GM19397 (cell line): ENCODE measurements at regions not wholly inside any gene's neighbourhood (a gene's known extent, or its start where the extent isn't known, plus 50 kb on each side); places are given as distances from the start of the nearest gene placed in this dataset.
"Not testable (repeated sequence)": the region's sequence is repeated elsewhere in the genome, so short reads cannot be mapped to it uniquely, and the experiment has no call there.

Experiments
- ATAC-seq: cut with Tn5 transposase; IDR thresholded peaks from one replicate; pipeline ENCODE4 v1.9.1; 2021; ENCODE audit warnings: mild to moderate bottlenecking, moderate library complexity; ENCODE audit not compliant: unreplicated experiment

GRCh38 chrX:5314148-5314547, 914.5 kb downstream of the NLGN4X start:
- ATAC-seq: no peak

- ATAC-seq: no peak
These were observed 921.3 kb downstream of the NLGN4X start for GRCh38 chrX:5307416-5307815.

GRCh38 chrX:5306654-5307121, 922.0 kb downstream of the NLGN4X start:
- ATAC-seq: no peak

- no peak for ATAC-seq
These were observed 923.2 kb downstream of the NLGN4X start for GRCh38 chrX:5305452-5305851.

- ATAC-seq: no peak
These were observed 933.7 kb downstream of the NLGN4X start for GRCh38 chrX:5295004-5295403.

- ATAC-seq: no peak
These were observed 938.0 kb downstream of the NLGN4X start for GRCh38 chrX:5290635-5291034.

GRCh38 chrX:5289949-5290348, 938.7 kb downstream of the NLGN4X start:
- not testable (repeated sequence) for ATAC-seq

- ATAC-seq: no peak
These were observed 949.8 kb downstream of the NLGN4X start for GRCh38 chrX:5278908-5279307.

GRCh38 chrX:5265324-5265850, 963.3 kb downstream of the NLGN4X start:
- ATAC-seq: no peak

GRCh38 chrX:5250106-5250505, 978.6 kb downstream of the NLGN4X start:
- no peak for ATAC-seq

GRCh38 chrX:5242091-5242790, 986.4 kb downstream of the NLGN4X start:
- ATAC-seq: no peak

GRCh38 chrX:5236749-5237148, 991.9 kb downstream of the NLGN4X start:
- ATAC-seq: no peak

- ATAC-seq: no peak
These were observed 992.6 kb downstream of the NLGN4X start for GRCh38 chrX:5236096-5236495.

GRCh38 chrX:5233830-5234229, 994.8 kb downstream of the NLGN4X start:
- ATAC-seq: no peak

GRCh38 chrX:5220421-5220820, 1008.2 kb downstream of the NLGN4X start:
- ATAC-seq: no peak

GRCh38 chrX:5194806-5195205, 1033.9 kb downstream of the NLGN4X start:
- ATAC-seq: no peak

- ATAC-seq: no peak
These were observed 1048.4 kb downstream of the NLGN4X start for GRCh38 chrX:5180135-5180741.

GRCh38 chrX:5176766-5177165, 1051.9 kb downstream of the NLGN4X start:
- no peak for ATAC-seq

GRCh38 chrX:5163663-5164062, 1065.0 kb downstream of the NLGN4X start:
- ATAC-seq: no peak

GRCh38 chrX:5155301-5155700, 1073.4 kb downstream of the NLGN4X start:
- no peak for ATAC-seq

- ATAC-seq: no peak
These were observed 1082.7 kb downstream of the NLGN4X start for GRCh38 chrX:5145957-5146356.

GRCh38 chrX:5142644-5143043, 1086.0 kb downstream of the NLGN4X start:
- no peak for ATAC-seq
